HepG2 (cell line): ENCODE measurements at regions not wholly inside any gene's neighbourhood (a gene's known extent, or its start where the extent isn't known, plus 50 kb on each side); places are given as distances from the start of the nearest gene placed in this dataset.

Experiments
- ARID5B ChIP-seq: IDR thresholded peaks from 2 replicates; pipeline ENCODE4 v1.4.0; 2020; ENCODE audit warnings: mild to moderate bottlenecking, missing genetic modification reagents
- MBNL3 ChIP-seq: fragments of 250-450 bp; sonication (Bioruptor Pico); conservative IDR thresholded peaks from 2 replicates; pipeline ENCODE4 v1.8.0; 2022; ENCODE audit warnings: mild to moderate bottlenecking, inconsistent platforms
- SALL1 ChIP-seq: sonication (generic); formaldehyde crosslinking; IDR thresholded peaks from 2 replicates; pipeline ENCODE4 v1.8.0; 2022; ENCODE audit warnings: mild to moderate bottlenecking, missing genetic modification reagents
- ZFP36L1 ChIP-seq: sonication (generic); formaldehyde crosslinking; IDR thresholded peaks from 2 replicates; pipeline ENCODE4 v1.8.0; 2022; ENCODE audit warnings: mild to moderate bottlenecking, missing genetic modification reagents, moderate library complexity
- ZGPAT ChIP-seq: IDR thresholded peaks from 2 replicates; pipeline ENCODE4 v1.6.1; 2016; ENCODE audit warnings: mild to moderate bottlenecking
- ZNF619 ChIP-seq: sonication (generic); formaldehyde crosslinking; IDR thresholded peaks from 2 replicates; pipeline ENCODE4 v1.4.0; 2020; ENCODE audit warnings: mild to moderate bottlenecking, missing genetic modification reagents
- TF ChIP-seq, protein P1 (sequence below): sonication (generic); formaldehyde crosslinking; IDR thresholded peaks from 2 replicates; pipeline ENCODE4 v1.5.1; 2020; ENCODE audit warnings: mild to moderate bottlenecking, missing genetic modification reagents, moderate library complexity
- TF ChIP-seq, protein P2 (sequence below): sonication (generic); IDR thresholded peaks from 2 replicates; pipeline ENCODE4 v1.6.1; 2016; ENCODE audit warnings: low read depth, borderline replicate concordance

DNA sequence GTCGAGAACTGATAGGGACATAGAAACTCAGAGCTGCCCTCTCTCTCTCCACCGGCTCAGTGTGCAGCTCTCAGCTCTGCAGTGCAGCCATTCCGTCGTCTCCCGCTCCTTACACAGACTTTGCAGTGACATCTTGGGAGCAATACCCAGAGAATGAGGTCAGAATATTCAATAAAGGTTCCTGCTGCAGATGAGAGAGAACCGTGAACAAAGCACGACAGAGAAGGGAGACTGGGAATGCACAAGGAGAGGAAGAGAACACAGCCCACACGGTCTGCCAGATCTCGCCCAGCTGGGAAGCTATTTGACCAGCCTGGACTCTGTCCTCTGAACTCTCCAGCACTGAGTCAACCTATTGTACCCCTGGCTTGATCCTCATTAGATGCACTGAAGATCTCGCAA lies 118.0 kb upstream of the PPARGC1A start (continued):
- TF ChIP-seq ZGPAT (CRISPR knock-in tag) (no peak), SALL1 (CRISPR knock-in tag) (0 out of 2 replicates have a peak, but pooled peaks have one; percentile 14), ARID5B (0 out of 2 replicates have a peak, but pooled peaks have one; percentile 33), ZNF619 (CRISPR knock-in tag) (no peak), MBNL3 (CRISPR knock-in tag) (no peak), ZFP36L1 (no peak)
- TF ChIP-seq, protein P1, sequence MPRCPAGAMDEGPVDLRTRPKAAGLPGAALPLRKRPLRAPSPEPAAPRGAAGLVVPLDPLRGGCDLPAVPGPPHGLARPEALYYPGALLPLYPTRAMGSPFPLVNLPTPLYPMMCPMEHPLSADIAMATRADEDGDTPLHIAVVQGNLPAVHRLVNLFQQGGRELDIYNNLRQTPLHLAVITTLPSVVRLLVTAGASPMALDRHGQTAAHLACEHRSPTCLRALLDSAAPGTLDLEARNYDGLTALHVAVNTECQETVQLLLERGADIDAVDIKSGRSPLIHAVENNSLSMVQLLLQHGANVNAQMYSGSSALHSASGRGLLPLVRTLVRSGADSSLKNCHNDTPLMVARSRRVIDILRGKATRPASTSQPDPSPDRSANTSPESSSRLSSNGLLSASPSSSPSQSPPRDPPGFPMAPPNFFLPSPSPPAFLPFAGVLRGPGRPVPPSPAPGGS = no peak
- TF ChIP-seq, protein P2, sequence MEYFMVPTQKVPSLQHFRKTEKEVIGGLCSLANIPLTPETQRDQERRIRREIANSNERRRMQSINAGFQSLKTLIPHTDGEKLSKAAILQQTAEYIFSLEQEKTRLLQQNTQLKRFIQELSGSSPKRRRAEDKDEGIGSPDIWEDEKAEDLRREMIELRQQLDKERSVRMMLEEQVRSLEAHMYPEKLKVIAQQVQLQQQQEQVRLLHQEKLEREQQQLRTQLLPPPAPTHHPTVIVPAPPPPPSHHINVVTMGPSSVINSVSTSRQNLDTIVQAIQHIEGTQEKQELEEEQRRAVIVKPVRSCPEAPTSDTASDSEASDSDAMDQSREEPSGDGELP = peak; percentile 71
